ENCODE measurements at regions not wholly inside any gene's neighbourhood (a gene's known extent, or its start where the extent isn't known, plus 50 kb on each side); places are given as distances from the start of the nearest gene placed in this dataset.
"Not testable (repeated sequence)": the region's sequence is repeated elsewhere in the genome, so short reads cannot be mapped to it uniquely, and the experiment has no call there.

DNA sequence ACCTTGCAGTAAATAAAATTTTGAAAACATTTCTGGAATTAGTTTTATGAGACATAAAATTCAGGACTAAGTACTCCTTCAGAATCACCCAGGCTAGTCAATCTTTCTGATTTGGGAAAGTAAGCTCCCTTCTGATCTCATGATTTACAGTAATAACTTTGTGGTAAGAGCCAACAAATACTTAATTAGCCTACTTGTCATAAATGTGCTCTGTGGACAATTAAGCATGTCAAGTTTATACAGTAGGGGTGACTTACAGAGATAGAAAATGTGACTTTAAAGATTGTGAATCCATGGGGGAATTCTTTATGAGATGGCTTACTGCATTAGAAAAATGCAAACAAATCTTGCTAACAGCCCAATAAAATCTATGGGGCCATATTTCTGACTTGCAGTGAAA lies 616.9 kb upstream of the GHITM start:
- DNase-seq = no peak

DNA sequence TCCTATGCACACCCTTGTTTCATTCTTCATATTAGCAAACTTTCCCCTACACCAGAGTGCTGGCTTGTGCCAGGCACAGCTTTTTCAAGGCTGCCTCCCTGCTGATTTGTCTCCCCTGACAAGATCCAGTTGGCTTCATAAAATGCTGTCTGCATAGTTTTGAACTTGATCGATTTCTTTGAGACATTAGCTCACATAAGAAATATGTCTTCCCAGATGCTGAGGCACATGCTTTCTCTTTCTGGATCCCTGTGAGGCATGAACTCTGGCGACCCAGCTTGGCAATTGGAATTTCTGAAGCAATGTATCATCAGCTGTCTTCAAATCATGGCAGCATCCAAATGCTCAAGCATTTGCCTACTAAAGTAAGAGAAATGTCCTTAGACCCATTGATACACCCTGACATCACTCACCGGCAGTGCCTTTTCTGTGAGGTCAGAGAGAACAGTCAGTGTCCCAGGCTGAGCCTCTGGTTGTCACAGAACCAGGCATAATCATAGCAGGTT lies 616.4 kb upstream of the GHITM start:
- DNase-seq = no peak

DNA sequence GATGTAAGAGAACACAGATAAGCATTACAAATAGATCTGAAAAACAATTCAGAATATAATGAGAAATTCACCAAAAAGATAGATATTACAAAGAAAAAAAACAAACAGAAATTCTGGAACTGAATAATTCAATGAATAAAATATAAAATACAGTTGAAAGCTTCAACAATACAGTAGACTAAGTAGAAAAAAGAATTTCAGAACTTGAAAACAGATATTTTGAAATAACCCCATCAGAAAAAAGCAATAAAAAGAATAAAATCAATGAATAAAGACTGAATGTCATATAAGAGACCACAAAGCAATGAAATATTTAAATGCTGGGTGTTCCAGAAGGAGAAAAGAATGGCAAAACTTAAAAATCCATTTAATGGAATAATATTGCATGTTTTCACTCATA lies 611.4 kb upstream of the GHITM start:
- no peak for DNase-seq

DNA sequence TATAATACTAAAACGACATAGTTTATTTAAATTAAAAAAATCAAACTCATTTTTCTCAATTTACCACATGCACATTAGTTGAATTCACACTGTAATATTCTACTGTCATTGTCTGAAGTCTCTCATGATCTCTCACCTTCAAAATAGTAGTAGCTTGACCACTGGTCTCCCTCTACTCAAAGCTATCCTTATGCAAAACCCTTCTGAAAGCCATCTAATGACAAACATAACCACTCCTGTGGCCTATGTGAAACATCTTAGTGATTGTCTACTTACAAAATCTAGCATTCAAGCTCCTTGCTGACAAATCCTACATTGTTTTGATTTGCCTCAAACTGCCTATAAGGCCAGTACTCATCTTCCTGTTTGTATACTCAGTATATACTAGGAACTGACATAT lies 606.0 kb upstream of the GHITM start:
- DNase-seq = no peak

DNA sequence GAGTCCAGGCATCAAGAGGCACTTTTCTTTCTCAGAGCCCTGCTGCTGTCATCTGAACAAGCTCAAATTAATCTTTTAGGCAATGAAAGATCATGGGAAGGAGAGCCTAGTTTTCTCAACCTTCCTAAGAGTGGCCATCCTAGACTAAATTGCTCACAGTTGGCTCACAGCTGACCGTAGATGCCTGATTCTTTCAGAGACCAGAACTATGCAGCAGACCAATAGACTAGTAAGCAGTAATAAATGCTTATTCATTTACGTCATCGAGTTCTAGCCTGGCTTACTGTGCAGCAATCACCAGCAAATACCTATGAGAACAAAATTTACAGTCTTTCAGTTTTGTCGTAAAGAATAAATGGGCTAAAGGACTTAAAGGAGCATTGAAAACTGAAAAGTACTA lies 602.9 kb upstream of the GHITM start:
- no peak for DNase-seq

- DNase-seq = peak; percentile 55
Measured at GRCh38 chr10:83538047-83538446, 601.3 kb upstream of the GHITM start.

DNA sequence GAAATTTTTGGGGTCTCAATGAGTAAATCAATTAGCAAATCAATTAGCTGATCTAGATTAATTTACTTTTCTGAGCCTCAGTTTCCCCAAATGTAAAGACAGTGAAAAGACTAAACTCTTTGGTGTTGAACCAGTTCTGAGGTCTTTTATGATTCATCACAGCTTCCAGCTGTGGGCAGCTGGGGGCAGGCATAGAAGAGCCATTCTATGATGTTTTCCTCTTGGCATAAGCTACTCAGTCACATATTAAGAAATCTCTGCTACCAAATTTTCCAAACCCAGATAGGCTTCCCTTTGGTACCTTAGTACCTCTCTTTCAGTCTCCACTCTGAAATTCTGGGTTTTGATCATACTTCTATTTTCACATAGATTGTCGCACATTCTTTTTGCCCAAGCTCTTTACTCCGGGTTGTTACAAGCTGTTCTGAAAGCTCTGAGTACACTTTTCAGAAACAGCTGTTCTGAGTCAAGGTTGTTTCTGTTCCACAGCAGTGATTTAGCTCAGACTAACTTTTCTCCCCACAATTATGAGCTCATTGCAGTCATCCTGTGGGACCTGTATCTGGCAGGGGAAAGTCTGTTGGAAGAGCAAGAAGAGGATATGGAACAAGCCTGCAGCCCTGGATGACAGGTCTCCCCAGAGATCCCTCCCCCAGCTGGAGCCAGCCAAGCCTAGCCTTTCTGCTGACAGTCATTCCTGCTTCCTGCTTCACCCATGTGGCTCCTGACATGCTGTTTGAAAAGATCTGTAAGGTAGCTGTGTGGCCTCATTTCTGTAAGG lies 599.6 kb upstream of the GHITM start:
- peak; percentile 53 for DNase-seq

- DNase-seq = no peak
Measured at GRCh38 chr10:83541046-83541445, 598.3 kb upstream of the GHITM start.

DNA sequence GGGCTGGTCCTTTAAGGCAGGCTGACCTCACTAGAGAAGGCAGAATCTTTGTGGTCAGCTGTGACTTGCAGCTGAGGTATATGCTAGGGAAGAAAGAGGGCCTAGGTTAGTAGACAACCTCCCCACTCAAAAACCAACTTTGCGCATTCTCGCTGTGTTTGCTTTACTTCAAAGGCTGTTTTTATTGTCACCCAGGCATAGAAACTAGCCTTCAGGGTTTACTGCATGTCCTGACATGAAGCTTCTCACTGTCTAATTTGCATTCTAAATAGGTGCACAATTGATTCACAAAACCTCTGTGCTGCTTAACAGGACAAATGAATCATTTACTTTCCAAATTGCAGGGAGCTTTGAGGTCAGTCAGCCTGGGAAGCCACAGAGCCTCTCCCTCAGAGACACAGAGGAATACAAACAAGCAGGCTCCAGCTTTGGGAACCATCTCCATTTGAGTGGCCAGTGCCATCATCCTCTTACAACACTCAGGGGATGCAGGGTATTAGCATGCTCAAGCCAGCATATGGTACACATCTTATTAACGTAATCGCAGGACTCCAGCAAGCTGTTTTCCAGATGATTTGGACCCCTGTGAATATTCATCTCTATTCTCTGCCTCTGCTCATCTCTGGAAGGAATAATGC lies 596.4 kb upstream of the GHITM start:
- no peak for DNase-seq

GRCh38 chr10:83543691-83544462 lies 595.4 kb upstream of the GHITM start:
- DNase-seq = no peak

- DNase-seq = peak; percentile 31
Measured at GRCh38 chr10:83545901-83546391, 593.4 kb upstream of the GHITM start.

GRCh38 chr10:83551190-83551589 lies 588.1 kb upstream of the GHITM start:
- not testable (repeated sequence) for DNase-seq

- DNase-seq = no peak
Measured at GRCh38 chr10:83553366-83553765, 585.9 kb upstream of the GHITM start.

- no peak for DNase-seq
Measured at GRCh38 chr10:83555264-83555663, 584.0 kb upstream of the GHITM start.

DNA sequence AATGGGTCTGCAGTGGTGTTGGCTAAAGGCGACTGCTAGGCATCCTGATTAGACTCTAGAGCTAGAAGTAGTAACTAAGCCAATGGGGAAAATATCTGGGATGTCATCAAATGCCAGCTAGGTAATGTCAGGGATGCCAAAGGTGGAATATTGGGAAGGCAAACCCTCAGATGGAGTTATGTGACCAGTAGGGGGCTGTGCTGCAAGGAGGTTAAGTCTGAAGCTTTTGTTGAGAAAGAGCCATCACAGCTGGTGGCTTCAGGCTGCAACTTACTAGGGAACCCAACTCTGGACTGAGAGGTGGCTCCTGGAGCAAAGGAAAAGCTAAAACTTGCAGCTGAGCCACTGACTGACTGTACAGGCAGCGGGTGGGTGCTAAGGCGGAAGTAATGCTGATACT lies 576.9 kb upstream of the GHITM start:
- no peak for DNase-seq

DNA sequence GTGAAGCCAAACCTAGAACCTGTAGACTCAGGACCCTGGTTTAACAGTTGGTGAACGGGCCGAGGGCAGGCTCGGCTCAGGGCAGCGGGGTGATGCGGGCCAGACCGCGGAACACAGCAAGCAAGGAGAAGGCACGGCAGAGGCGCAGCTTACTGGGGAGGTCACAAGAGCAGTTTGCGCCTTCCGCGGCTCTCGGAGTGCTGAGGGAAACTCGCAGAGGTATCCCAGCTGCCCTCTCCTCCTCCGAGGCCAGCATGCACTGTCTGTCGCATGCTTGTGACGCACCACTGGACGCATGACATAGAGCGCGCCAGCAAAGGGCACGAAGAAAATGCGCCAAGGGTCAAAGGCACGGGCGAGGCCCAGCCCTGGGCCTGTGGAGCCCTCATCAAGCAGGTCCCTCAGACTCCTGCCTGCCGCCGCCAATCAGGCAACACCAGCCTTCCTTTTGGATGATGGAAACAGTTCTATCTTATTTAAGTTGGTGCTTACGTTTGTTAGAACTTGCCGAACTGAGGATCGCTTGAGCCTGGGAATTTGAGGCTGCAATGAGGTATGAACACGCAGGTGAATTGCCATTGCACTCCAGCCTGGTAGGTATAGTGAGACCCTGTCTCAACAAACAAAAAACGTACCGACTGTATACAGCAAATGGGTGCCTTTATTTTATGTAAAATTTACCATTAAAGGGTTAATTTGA lies 574.3 kb upstream of the GHITM start:
- DNase-seq = no peak

DNA sequence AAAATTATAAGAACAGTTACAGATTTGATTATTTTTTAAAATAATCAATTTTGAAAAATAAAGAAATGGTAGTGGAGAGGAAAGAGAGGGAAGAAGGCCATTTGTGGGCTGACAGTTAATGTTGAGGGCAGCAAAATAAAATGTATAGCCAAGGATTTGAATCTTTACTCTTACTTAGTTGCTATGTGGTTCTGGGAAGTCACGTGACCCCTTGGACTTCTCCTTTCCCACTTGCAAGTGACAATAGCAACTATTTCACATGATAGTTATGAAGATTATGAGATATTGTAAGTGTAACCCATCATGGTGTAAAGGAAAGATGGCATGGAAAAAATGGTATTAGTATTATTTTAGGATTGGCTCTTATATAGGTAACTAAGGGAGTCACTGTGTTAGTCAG lies 567.3 kb upstream of the GHITM start:
- no peak for DNase-seq

- DNase-seq = no peak
Measured at GRCh38 chr10:83574770-83575169, 564.5 kb upstream of the GHITM start.

DNA sequence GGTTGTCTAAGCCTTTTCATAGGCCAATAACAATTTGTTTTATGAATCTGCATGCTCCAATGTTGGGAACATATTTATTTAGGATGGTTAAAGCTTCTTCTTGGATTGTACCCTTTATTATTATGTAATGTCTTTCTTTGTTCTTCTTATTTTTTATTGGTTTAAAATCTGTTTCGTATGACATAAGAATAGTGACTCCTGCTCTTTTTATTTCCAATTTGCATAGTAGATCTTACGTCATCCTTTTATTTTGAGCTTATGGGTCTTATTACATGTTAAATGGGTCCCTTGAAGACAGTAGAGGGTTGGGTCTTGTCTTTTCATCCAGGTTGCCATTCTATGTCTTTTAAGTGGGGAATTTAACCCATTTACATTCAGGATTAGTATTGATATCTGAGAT lies 561.9 kb upstream of the GHITM start:
- no peak for DNase-seq

GRCh38 chr10:83580373-83581012 lies 558.8 kb upstream of the GHITM start:
- DNase-seq = no peak

DNA sequence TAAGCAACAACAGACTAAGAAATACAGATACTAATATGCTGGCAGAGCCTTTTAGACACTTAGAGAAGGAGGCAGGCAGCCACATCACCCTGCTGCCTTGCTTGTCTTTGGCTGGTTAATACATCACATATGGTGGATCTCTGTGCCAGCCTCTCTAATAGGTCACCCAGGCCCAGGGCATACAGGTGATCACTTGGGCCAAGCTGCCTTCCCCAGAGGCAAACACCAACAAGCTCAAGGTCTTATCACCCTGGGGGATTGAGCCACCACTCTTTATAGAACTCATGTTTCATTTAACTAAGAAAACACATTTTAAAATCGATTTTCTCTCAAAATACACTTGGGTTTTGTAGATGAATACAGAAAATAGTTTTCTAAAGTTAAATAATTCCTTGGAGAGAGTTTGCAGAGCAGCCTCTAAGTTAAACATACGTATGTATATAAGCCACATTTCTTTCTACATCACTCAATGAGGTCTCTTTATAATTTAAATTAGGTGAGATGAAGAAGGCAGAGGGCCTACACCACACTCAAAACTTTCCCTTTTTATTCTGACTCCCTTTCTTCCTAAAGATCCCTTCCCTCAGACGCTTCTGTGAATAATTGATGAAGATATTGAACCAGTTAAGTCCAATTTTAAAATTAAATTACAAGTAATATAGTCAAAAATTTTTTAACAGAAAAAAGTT lies 556.8 kb upstream of the GHITM start:
- DNase-seq = no peak

DNA sequence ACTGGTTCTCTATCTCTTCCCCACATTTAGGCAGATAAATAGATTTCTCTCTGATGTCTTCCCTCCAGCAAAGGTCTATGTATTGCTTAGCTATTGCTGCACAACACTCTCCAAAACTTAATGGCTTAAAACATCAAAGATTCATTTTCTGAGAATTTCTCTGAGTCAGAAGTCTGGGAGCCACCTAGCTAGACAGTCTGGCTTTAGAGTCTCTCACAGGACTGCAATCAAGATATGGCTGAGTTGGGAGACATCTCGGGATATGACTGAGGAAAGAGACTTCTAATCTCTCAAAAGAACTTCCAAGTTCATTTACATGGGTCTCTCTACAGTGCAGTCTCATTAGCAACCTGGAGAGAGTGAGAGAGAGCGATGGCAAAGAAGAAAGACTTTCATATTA lies 553.6 kb upstream of the GHITM start:
- no peak for DNase-seq
